Cardiac muscle cell (in vitro differentiated cells and primary cell): ENCODE measurements at regions not wholly inside any gene's neighbourhood (a gene's known extent, or its start where the extent isn't known, plus 50 kb on each side); places are given as distances from the start of the nearest gene placed in this dataset.

Source experiments
- DNase-seq, 2 donors: peaks; one replicate each; pipeline versions ENCODE4 v3.0.0 to v3.0.0-alpha.2; 2010 to 2017; ENCODE audit warnings: low read depth in 1 of 2, low spot score in 1 of 2
- H3K27ac ChIP-seq: fragments of 200-600 bp; sonication (generic); 2 replicates; pipeline ENCODE4 v1.5.1; 2016
- H3K27me3 ChIP-seq: fragments of 200-600 bp; sonication (generic); 2 replicates; pipeline ENCODE4 v1.6.0; 2016; ENCODE audit warnings: control low read depth
- H3K36me3 ChIP-seq: fragments of 200-600 bp; sonication (generic); 2 replicates; pipeline ENCODE4 v1.5.1; 2016; ENCODE audit warnings: control low read depth
- H3K4me1 ChIP-seq: fragments of 200-600 bp; sonication (generic); 2 replicates; pipeline ENCODE4 v1.8.1; 2017; ENCODE audit warnings: low read depth, mild to moderate bottlenecking, mixed run types
- H3K4me3 ChIP-seq: fragments of 200-600 bp; sonication (generic); 2 replicates; pipeline ENCODE4 v1.5.1; 2016; ENCODE audit warnings: mild to moderate bottlenecking
- H3K9me3 ChIP-seq: fragments of 200-600 bp; sonication (generic); 2 replicates; pipeline ENCODE4 v1.5.1; 2017; ENCODE audit warnings: low read depth, mild to moderate bottlenecking, control low read depth
- CTCF ChIP-seq: IDR thresholded peaks from 2 replicates; pipeline ENCODE4 v1.5.1; 2012; ENCODE audit warnings: low read depth, mild to moderate bottlenecking, low read length

- H3K9me3 ChIP-seq = no peaks in the 10 kb centered on the region
- DNase-seq = no peak
- no peak for TF ChIP-seq CTCF
- no peaks in the 10 kb centered on the region for H3K36me3 ChIP-seq
- H3K4me3 ChIP-seq = no peak overlapping the region
- peaks cover 8% of the 10 kb centered on the region for H3K4me1 ChIP-seq
- H3K27me3 ChIP-seq = no peaks in the 10 kb centered on the region
- H3K27ac ChIP-seq = no peak overlapping the region
Observed at GRCh38 chr11:90453525-90453924, 230.7 kb upstream of the CHORDC1 start.

- TF ChIP-seq CTCF = no peak
- H3K4me1 ChIP-seq = peaks cover 47% of the 10 kb centered on the region
- no peak overlapping the region for H3K27ac ChIP-seq
- DNase-seq = no peak
- H3K36me3 ChIP-seq = no peaks in the 10 kb centered on the region
- no peak overlapping the region for H3K4me3 ChIP-seq
- H3K27me3 ChIP-seq = no peaks in the 10 kb centered on the region
- H3K9me3 ChIP-seq = no peaks in the 10 kb centered on the region
Observed at GRCh38 chr11:90449606-90450005, 226.8 kb upstream of the CHORDC1 start.

GRCh38 chr11:90448256-90448655 lies 225.4 kb upstream of the CHORDC1 start:
- Histone ChIP-seq H3K4me3 (no peak overlapping the region), H3K4me1 (peaks cover 46% of the 10 kb centered on the region), H3K27ac (peak overlapping the region; percentile 87), H3K9me3 (no peaks in the 10 kb centered on the region), H3K27me3 (no peaks in the 10 kb centered on the region), H3K36me3 (no peaks in the 10 kb centered on the region)
- no peak for DNase-seq
- TF ChIP-seq CTCF = no peak

- H3K27ac ChIP-seq = peak overlapping the region; percentile 87
- TF ChIP-seq CTCF = no peak
- peaks cover 46% of the 10 kb centered on the region for H3K4me1 ChIP-seq
- H3K36me3 ChIP-seq = no peaks in the 10 kb centered on the region
- no peak for DNase-seq
- H3K9me3 ChIP-seq = no peaks in the 10 kb centered on the region
- H3K4me3 ChIP-seq = no peak overlapping the region
- no peaks in the 10 kb centered on the region for H3K27me3 ChIP-seq
Observed at GRCh38 chr11:90447618-90448017, 224.8 kb upstream of the CHORDC1 start.

- DNase-seq = peak in 1 of 2 donors; percentile 67
- no peak for TF ChIP-seq CTCF
Observed at GRCh38 chr11:90446207-90446606, 223.4 kb upstream of the CHORDC1 start.

GRCh38 chr11:90438069-90438468 lies 215.2 kb upstream of the CHORDC1 start:
- H3K36me3 ChIP-seq = no peaks in the 10 kb centered on the region
- no peaks in the 10 kb centered on the region for H3K9me3 ChIP-seq
- no peaks in the 10 kb centered on the region for H3K27me3 ChIP-seq
- H3K27ac ChIP-seq = no peak overlapping the region
- peaks cover 19% of the 10 kb centered on the region for H3K4me1 ChIP-seq
- no peak for DNase-seq
- no peak overlapping the region for H3K4me3 ChIP-seq
- no peak for TF ChIP-seq CTCF

More at GRCh38 chr11:90446207-90446606, 223.4 kb upstream of the CHORDC1 start:
- peak overlapping the region; percentile 87 for H3K27ac ChIP-seq
- H3K4me3 ChIP-seq = no peak overlapping the region
- no peaks in the 10 kb centered on the region for H3K27me3 ChIP-seq
- no peaks in the 10 kb centered on the region for H3K36me3 ChIP-seq
- peaks cover 46% of the 10 kb centered on the region for H3K4me1 ChIP-seq
- H3K9me3 ChIP-seq = no peaks in the 10 kb centered on the region
